GM12878 (cell line): ENCODE measurements at regions not wholly inside any gene's neighbourhood (a gene's known extent, or its start where the extent isn't known, plus 50 kb on each side); places are given as distances from the start of the nearest gene placed in this dataset.

ENCODE experiments used
- CTCF ChIP-seq, 3 experiments: IDR thresholded peaks in 2 of 3; conservative IDR thresholded peaks in 1 of 3; 2 replicates each; pipeline ENCODE4 v1.5.1; 2011; ENCODE audit warnings: low read depth in 3 of 3, low read length in 3 of 3, mild to moderate bottlenecking in 3 of 3, control low read depth in 2 of 3, moderate library complexity in 2 of 3, inconsistent platforms in 1 of 3, mixed read lengths in 1 of 3; ENCODE audit not compliant: control insufficient read depth in 2 of 3, insufficient read depth in 1 of 3; ENCODE audit errors: extremely low read depth in 1 of 3
- GABPA ChIP-seq: IDR thresholded peaks from 2 replicates; pipeline ENCODE4 v1.6.1; 2014; ENCODE audit warnings: antibody characterized with exemption, low read depth, mild to moderate bottlenecking, inconsistent platforms
- NFIC ChIP-seq: IDR thresholded peaks from 2 replicates; pipeline ENCODE4 v1.6.1; 2012; ENCODE audit warnings: low read depth, mild to moderate bottlenecking, inconsistent platforms, low read length, moderate library complexity
- NFXL1 ChIP-seq: fragments of 450-650 bp; IDR thresholded peaks from 2 replicates; pipeline ENCODE4 v1.6.1; 2017; ENCODE audit warnings: antibody characterized with exemption, mild to moderate bottlenecking, borderline replicate concordance
- NFYA ChIP-seq: IDR thresholded peaks from 2 replicates; pipeline ENCODE4 v1.6.1; 2011; ENCODE audit warnings: low read depth, mild to moderate bottlenecking, low read length, improper control_type of control experiment, borderline replicate concordance
- POLR2A ChIP-seq: IDR thresholded peaks from 2 replicates; pipeline ENCODE4 v1.6.1; 2011; ENCODE audit warnings: low read depth, mild to moderate bottlenecking, low read length
- TAF1 ChIP-seq: IDR thresholded peaks from 2 replicates; pipeline ENCODE4 v1.6.1; 2011; ENCODE audit warnings: mild to moderate bottlenecking, low read depth, low read length, borderline replicate concordance

- TF ChIP-seq POLR2A (no peak), CTCF (IDR thresholded peaks at IDR 0.05 in 2 of 3, conservative IDR thresholded peaks at IDR 0.05 in 1 of 3; ENCODE audit: control insufficient read depth in 2 of 3, extremely low read depth in 1 of 3, insufficient read depth in 1 of 3, low read depth in 3 of 3, low read length in 3 of 3) (no peak), NFXL1 (no peak), NFYA (no peak), GABPA (no peak), NFIC (no peak), TAF1 (no peak)
These were observed 591.8 kb upstream of the CPEB2 start for GRCh38 chr4:14410516-14410915.
